BJ (cell line): ENCODE measurements at regions not wholly inside any gene's neighbourhood (a gene's known extent, or its start where the extent isn't known, plus 50 kb on each side); places are given as distances from the start of the nearest gene placed in this dataset.
"Not testable (repeated sequence)": the region's sequence is repeated elsewhere in the genome, so short reads cannot be mapped to it uniquely, and the experiment has no call there.

Experiments used
- CTCF ChIA-PET: fragments of 350-600 bp; formaldehyde crosslinking; extraction: SDS; loops from one replicate; lab custom pipeline; 2021; ENCODE audit warnings: antibody characterized with exemption, inconsistent platforms; lab: Yijun Ruan, JAX
- POLR2A ChIA-PET: fragments of 300-600 bp; sonication (Branson Sonifier 250); formaldehyde crosslinking; extraction: SDS; loops from one replicate; lab custom pipeline; 2021; ENCODE audit warnings: antibody characterized with exemption; lab: Charles Lee
- DNase-seq: peaks from one replicate; pipeline ENCODE4 v3.0.0-alpha.2; 2011; ENCODE audit warnings: low read depth
- H3K27me3 ChIP-seq: 2 replicates; pipeline ENCODE4 v1.6.0; 2011; ENCODE audit warnings: low read length; ENCODE audit not compliant: control insufficient read depth, insufficient read depth
- H3K36me3 ChIP-seq: 2 replicates; pipeline ENCODE4 v1.5.1; 2011; ENCODE audit warnings: low read length; ENCODE audit not compliant: control insufficient read depth, insufficient read depth
- H3K4me3 ChIP-seq: 2 replicates; pipeline ENCODE4 v1.5.1; 2011; ENCODE audit warnings: low read depth, mild to moderate bottlenecking, control low read depth, low read length
- TF ChIP-seq, protein P1 (sequence below): IDR thresholded peaks from 2 replicates; pipeline ENCODE4 v1.5.1; 2011; ENCODE audit warnings: low read depth, mild to moderate bottlenecking, control low read depth, inconsistent platforms, low read length, moderate library complexity; ENCODE audit not compliant: insufficient read depth

DNA sequence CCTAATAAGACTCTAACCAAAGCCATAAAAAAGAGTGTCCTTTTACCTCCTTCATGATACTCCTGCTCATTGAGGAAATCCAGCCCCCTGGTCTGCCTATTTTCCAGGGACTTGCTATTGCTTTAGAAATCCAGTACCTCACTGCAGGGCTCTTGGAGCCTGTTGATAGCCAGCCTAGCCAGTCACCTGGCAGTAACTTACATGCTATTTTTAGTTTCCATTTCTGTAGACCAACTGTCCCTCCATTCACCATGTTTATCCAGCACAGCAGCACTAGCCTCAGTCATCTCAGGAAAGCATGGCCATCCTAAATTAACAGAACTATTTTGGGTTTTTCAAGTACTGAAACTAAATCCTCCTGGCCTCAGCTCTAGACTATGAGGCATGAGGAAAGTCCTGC is 91.5 kb upstream of the PHF24 start:
- TF ChIP-seq, protein P1, sequence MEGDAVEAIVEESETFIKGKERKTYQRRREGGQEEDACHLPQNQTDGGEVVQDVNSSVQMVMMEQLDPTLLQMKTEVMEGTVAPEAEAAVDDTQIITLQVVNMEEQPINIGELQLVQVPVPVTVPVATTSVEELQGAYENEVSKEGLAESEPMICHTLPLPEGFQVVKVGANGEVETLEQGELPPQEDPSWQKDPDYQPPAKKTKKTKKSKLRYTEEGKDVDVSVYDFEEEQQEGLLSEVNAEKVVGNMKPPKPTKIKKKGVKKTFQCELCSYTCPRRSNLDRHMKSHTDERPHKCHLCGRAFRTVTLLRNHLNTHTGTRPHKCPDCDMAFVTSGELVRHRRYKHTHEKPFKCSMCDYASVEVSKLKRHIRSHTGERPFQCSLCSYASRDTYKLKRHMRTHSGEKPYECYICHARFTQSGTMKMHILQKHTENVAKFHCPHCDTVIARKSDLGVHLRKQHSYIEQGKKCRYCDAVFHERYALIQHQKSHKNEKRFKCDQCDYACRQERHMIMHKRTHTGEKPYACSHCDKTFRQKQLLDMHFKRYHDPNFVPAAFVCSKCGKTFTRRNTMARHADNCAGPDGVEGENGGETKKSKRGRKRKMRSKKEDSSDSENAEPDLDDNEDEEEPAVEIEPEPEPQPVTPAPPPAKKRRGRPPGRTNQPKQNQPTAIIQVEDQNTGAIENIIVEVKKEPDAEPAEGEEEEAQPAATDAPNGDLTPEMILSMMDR: no peak
- POLR2A ChIA-PET: no interaction called here
- no peak for DNase-seq
- CTCF ChIA-PET: no interaction called here
- Histone ChIP-seq H3K36me3 (no peaks in the 10 kb centered on the region), H3K27me3 (no peaks in the 10 kb centered on the region; the same call in 1 of the 2 replicates), H3K4me3 (no peak overlapping the region)

DNA sequence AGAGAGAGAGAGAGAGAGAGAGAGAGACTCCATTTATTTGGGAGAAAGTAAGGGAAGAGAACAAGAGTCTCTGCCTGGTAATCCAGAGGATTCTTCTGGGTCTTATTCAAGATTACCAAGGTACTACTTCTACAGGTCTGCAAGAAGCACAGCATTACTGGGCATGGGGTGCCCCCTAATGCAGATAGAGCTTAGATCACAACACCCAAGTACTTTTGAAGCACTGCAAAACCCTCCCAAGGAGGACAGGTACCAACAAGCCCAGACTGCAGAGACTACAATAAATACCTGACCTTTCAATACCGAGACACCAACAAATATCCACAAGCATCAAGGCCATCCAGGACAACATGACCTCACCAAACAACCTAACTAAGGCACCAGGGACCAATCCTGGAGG is 94.7 kb upstream of the PHF24 start:
- TF ChIP-seq, protein P1: no peak
- CTCF ChIA-PET: no interaction called here
- POLR2A ChIA-PET: no interaction called here
- no peaks in the 10 kb centered on the region for H3K36me3 ChIP-seq
- no peaks in the 10 kb centered on the region; the same call in 1 of the 2 replicates for H3K27me3 ChIP-seq
- DNase-seq: no peak
- no peak overlapping the region for H3K4me3 ChIP-seq

DNA sequence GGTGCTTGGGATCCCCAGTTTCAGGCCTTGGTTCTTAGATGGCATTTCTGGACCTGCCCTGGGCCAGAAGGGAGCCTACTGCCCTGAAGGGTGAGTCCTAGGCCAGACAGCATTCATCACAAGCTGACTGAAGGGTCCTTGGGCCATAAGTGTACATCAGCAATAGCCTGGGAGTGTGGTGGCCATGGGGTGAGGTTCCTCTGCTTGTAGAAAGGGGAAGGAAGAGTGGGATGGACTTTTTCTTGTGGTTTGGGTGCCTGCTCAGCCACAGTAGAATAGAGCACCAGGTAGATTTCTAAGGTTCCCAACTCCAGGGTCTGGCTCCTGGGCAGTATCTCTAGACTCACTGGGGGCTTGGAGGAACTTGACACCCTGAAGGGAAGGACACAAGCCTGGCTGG is 95.2 kb upstream of the PHF24 start:
- H3K36me3 ChIP-seq: no peaks in the 10 kb centered on the region
- no peak overlapping the region for H3K4me3 ChIP-seq
- no peak for DNase-seq
- TF ChIP-seq, protein P1: no peak
- CTCF ChIA-PET: no interaction called here
- H3K27me3 ChIP-seq: no peaks in the 10 kb centered on the region; the same call in 1 of the 2 replicates
- POLR2A ChIA-PET: no interaction called here

DNA sequence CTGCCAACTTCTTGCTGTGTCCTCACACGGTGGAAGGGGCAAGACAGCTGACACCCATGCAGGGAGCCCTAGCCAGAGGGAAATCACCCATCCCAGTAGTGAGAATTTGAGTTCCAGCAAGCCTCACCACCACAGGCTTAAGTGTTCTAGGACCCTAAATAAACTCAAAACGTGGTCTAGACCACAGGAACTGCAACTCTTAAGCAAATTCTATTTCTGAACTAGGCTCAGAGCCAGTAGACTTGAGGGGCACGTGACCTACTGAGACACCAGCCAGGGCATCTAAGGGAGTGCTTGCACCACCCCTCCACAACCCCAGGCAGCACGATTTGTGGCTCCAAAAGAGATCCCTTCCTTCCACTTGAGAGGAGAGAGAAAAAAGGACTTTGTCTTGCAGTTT is 96.0 kb upstream of the PHF24 start:
- peaks cover under 1% of the 10 kb centered on the region; the same call in 1 of the 2 replicates for H3K27me3 ChIP-seq
- no peak for DNase-seq
- CTCF ChIA-PET: no interaction called here
- no peaks in the 10 kb centered on the region for H3K36me3 ChIP-seq
- TF ChIP-seq, protein P1: no peak
- POLR2A ChIA-PET: no interaction called here
- no peak overlapping the region for H3K4me3 ChIP-seq

DNA sequence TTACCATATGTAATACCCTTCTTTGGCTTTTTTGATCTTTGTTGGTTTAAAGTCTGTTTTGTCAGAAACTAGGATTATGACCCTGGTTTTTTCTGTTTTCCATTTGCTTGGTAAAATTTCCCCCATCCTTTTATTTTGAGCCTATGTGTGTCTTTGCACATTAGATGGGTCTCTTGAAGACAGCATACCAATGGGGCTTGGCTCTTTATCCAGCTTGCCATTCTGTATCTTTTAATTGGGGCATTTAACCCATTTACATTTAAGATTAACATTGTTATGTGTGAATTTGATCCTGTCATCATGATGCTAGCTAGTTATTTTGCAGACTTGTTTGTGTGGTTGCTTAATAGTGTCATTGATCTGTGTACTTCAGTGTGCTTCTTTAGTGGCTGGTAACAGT is 103.1 kb upstream of the PHF24 start:
- H3K27me3 ChIP-seq, H3K36me3 ChIP-seq, CTCF ChIA-PET, POLR2A ChIA-PET, H3K4me3 ChIP-seq, DNase-seq: not testable (repeated sequence)

DNA sequence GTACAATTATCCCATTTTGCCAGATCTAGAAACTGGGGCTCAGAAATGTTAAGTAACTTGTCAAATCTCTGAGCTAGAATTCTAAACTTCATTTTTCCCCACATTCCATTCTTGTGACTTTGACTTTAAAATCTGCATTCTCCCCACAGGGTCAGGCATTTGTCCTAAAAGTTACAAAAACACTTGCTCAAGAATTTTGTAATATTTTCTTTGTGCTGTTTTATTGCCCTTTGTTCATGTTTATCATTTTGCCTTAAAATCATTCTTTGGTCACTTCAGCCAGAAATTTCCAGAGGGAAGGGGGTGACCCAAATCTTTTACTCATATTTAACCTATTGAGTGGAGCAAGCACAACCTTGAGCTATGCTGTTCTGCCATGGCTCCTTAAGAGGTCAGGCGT is 120.1 kb upstream of the CCL21 start:
- no peak for DNase-seq
- no peak overlapping the region for H3K4me3 ChIP-seq
- ChIA-PET CTCF (interaction anchor here (0.6 kb wide), 1 partner anchor 285 kb away, joined by 3 read pairs; no protein-coding TSS in a partner anchor), POLR2A (no interaction called here)
- TF ChIP-seq, protein P1: no peak
- no peaks in the 10 kb centered on the region for H3K36me3 ChIP-seq
- no peaks in the 10 kb centered on the region; the same call in 1 of the 2 replicates for H3K27me3 ChIP-seq
